Keratinocyte (primary cell): ENCODE measurements at regions not wholly inside any gene's neighbourhood (a gene's known extent, or its start where the extent isn't known, plus 50 kb on each side); places are given as distances from the start of the nearest gene placed in this dataset.

ENCODE experiments used
- DNase-seq: peaks from one replicate; pipeline ENCODE4 v3.0.0-alpha.2; 2011; ENCODE audit warnings: low read depth, missing footprints, low spot score
- FAIRE-seq: peaks from 2 replicates; lab custom pipeline; 2011; peaks lifted over from hg19 to GRCh38; lab: Jason Lieb, UNC
- H2AFZ ChIP-seq: 2 replicates; pipeline ENCODE4 v1.6.0; 2012; ENCODE audit warnings: low read length, control low read depth, inconsistent platforms; ENCODE audit not compliant: control insufficient read depth
- H3K27ac ChIP-seq: 2 replicates; pipeline ENCODE4 v1.5.1; 2011; ENCODE audit warnings: low read length; ENCODE audit not compliant: control insufficient read depth, insufficient read depth
- H3K27me3 ChIP-seq: 3 replicates; pipeline ENCODE4 v1.6.0; 2011; ENCODE audit warnings: low read length; ENCODE audit not compliant: control insufficient read depth, insufficient read depth; ENCODE audit errors: extremely low read depth
- H3K36me3 ChIP-seq, 2 experiments: 2 replicates in 1 of 2; 3 replicates in 1 of 2; pipeline ENCODE4 v1.5.1; 2011; ENCODE audit warnings: low read length in 2 of 2, mild to moderate bottlenecking in 1 of 2; ENCODE audit not compliant: control insufficient read depth in 2 of 2, insufficient read depth in 2 of 2; ENCODE audit errors: extremely low read depth in 1 of 2
- H3K4me1 ChIP-seq: 3 replicates; pipeline ENCODE4 v1.5.1; 2011; ENCODE audit warnings: low read length; ENCODE audit not compliant: control insufficient read depth, insufficient read depth; ENCODE audit errors: extremely low read depth
- H3K4me2 ChIP-seq: 3 replicates; pipeline ENCODE4 v1.6.0; 2011; ENCODE audit warnings: low read depth, low read length; ENCODE audit not compliant: control insufficient read depth, insufficient read depth; ENCODE audit errors: extremely low read depth
- H3K4me3 ChIP-seq, 3 experiments: fragments of 200-600 bp in 1 of 3; sonication (generic) in 1 of 3; 2 replicates in 2 of 3; 3 replicates in 1 of 3; pipeline ENCODE4 v1.5.1; 2011 to 2016; ENCODE audit warnings: low read length in 3 of 3, mild to moderate bottlenecking in 3 of 3, control low read depth in 2 of 3, inconsistent platforms in 1 of 3, low read depth in 1 of 3, mixed read lengths in 1 of 3, mixed run types in 1 of 3, moderate library complexity in 1 of 3; ENCODE audit not compliant: control insufficient read depth in 2 of 3, insufficient read depth in 2 of 3; ENCODE audit errors: extremely low read depth in 1 of 3
- H3K79me2 ChIP-seq: 2 replicates; pipeline ENCODE4 v1.6.0; 2012; ENCODE audit warnings: low read length; ENCODE audit not compliant: control insufficient read depth, insufficient read depth
- H3K9ac ChIP-seq: 3 replicates; pipeline ENCODE4 v1.6.0; 2011; ENCODE audit warnings: low read length; ENCODE audit not compliant: control insufficient read depth, insufficient read depth; ENCODE audit errors: extremely low read depth
- H3K9me1 ChIP-seq: 3 replicates; pipeline ENCODE4 v1.6.0; 2011; ENCODE audit warnings: low read length; ENCODE audit not compliant: control insufficient read depth, insufficient read depth; ENCODE audit errors: extremely low read depth
- H3K9me3 ChIP-seq: 2 replicates; pipeline ENCODE4 v1.5.1; 2012; ENCODE audit warnings: low read depth, low read length; ENCODE audit not compliant: control insufficient read depth
- H4K20me1 ChIP-seq: 3 replicates; pipeline ENCODE4 v1.6.0; 2011; ENCODE audit warnings: low read length; ENCODE audit not compliant: control insufficient read depth, insufficient read depth; ENCODE audit errors: extremely low read depth
- CTCF ChIP-seq, 3 experiments: IDR thresholded peaks in 1 of 3; conservative IDR thresholded peaks in 1 of 3; optimal IDR thresholded peaks in 1 of 3; 2 replicates in 2 of 3; 3 replicates in 1 of 3; pipeline versions ENCODE3 to v1.5.1; 2011; ENCODE audit warnings: low read length in 3 of 3, mild to moderate bottlenecking in 3 of 3, moderate library complexity in 2 of 3, control low read depth in 1 of 3, inconsistent platforms in 1 of 3; ENCODE audit not compliant: insufficient read depth in 2 of 3; ENCODE audit errors: extremely low read depth in 1 of 3
- EZH2 ChIP-seq: IDR thresholded peaks from one replicate; pipeline ENCODE4 v1.6.1; 2012; ENCODE audit warnings: inconsistent platforms, mild to moderate bottlenecking, low read length, moderate library complexity
- dilution Hi-C: fragments of 300-500 bp; cut with MboI; formaldehyde crosslinking; loops from one replicate; pipeline ENCODE4 v1.7.0; 2020; ENCODE audit warnings: low sequenced_read_pairs; ENCODE audit not compliant: extremely low pct_ligation_motif_present

- H3K4me2 ChIP-seq: no peak overlapping the region
- dilution Hi-C loops: no loop called here
Measured at GRCh38 chr1:55695151-55695550, 480.0 kb upstream of the USP24 start.

GRCh38 chr1:55694310-55694801 is 479.2 kb upstream of the USP24 start:
- no peak overlapping the region for H2AFZ ChIP-seq
- H4K20me1 ChIP-seq: no peaks in the 10 kb centered on the region
- H3K27me3 ChIP-seq: no peaks in the 10 kb centered on the region
- FAIRE-seq (peak; percentile 26), DNase-seq (no peak)
- H3K9me3 ChIP-seq: no peaks in the 10 kb centered on the region
- H3K36me3 ChIP-seq: no peaks in the 10 kb centered on the region
- H3K4me1 ChIP-seq: peaks cover 11% of the 10 kb centered on the region
- H3K9me1 ChIP-seq: no peaks in the 10 kb centered on the region
- no peak overlapping the region for H3K4me2 ChIP-seq
- no peak overlapping the region for H3K9ac ChIP-seq
- TF ChIP-seq EZH2: no peak
- no peak overlapping the region for H3K27ac ChIP-seq
- no peak overlapping the region for H3K4me3 ChIP-seq
- no peaks in the 10 kb centered on the region for H3K79me2 ChIP-seq
- dilution Hi-C loops: no loop called here

More at GRCh38 chr1:55695151-55695550, 480.0 kb upstream of the USP24 start:
- DNase-seq (no peak), FAIRE-seq (no peak)
- Histone ChIP-seq H3K4me3 (no peak overlapping the region), H3K36me3 (no peaks in the 10 kb centered on the region), H4K20me1 (no peaks in the 10 kb centered on the region), H3K9me1 (no peaks in the 10 kb centered on the region), H2AFZ (no peak overlapping the region), H3K79me2 (no peaks in the 10 kb centered on the region), H3K27me3 (no peaks in the 10 kb centered on the region), H3K9me3 (no peaks in the 10 kb centered on the region), H3K27ac (no peak overlapping the region), H3K4me1 (peaks cover 11% of the 10 kb centered on the region), H3K9ac (no peak overlapping the region)
- TF ChIP-seq CTCF (optimal IDR thresholded peaks at IDR 0.05 in 1 of 3, IDR thresholded peaks at IDR 0.05 in 1 of 3, conservative IDR thresholded peaks at IDR 0.05 in 1 of 3; ENCODE audit: extremely low read depth in 1 of 3, insufficient read depth in 2 of 3, low read length in 3 of 3) (no peak), EZH2 (no peak)

- no peaks in the 10 kb centered on the region for H4K20me1 ChIP-seq
- H3K4me3 ChIP-seq: no peak overlapping the region
- no peaks in the 10 kb centered on the region for H3K9me1 ChIP-seq
- TF ChIP-seq CTCF (optimal IDR thresholded peaks at IDR 0.05 in 1 of 3, IDR thresholded peaks at IDR 0.05 in 1 of 3, conservative IDR thresholded peaks at IDR 0.05 in 1 of 3; ENCODE audit: extremely low read depth in 1 of 3, insufficient read depth in 2 of 3, low read length in 3 of 3) (no peak), EZH2 (no peak)
- H3K9me3 ChIP-seq: no peaks in the 10 kb centered on the region
- H3K27me3 ChIP-seq: no peaks in the 10 kb centered on the region
- no peak overlapping the region for H3K27ac ChIP-seq
- no peak overlapping the region for H3K4me2 ChIP-seq
- H3K79me2 ChIP-seq: no peaks in the 10 kb centered on the region
- FAIRE-seq: no peak
- H3K9ac ChIP-seq: no peak overlapping the region
- H2AFZ ChIP-seq: no peak overlapping the region
- DNase-seq: no peak
- H3K36me3 ChIP-seq: no peaks in the 10 kb centered on the region
- dilution Hi-C loops: no loop called here
- H3K4me1 ChIP-seq: peaks cover 11% of the 10 kb centered on the region
Measured at GRCh38 chr1:55692726-55693125, 477.6 kb upstream of the USP24 start.
